HUDEP-2 (cell line): ENCODE measurements at regions not wholly inside any gene's neighbourhood (a gene's known extent, or its start where the extent isn't known, plus 50 kb on each side); places are given as distances from the start of the nearest gene placed in this dataset.
A peak's percentile ranks its signal among the peaks of the same experiment; 100 is the strongest.
"Not testable (repeated sequence)": the region's sequence is repeated elsewhere in the genome, so short reads cannot be mapped to it uniquely, and the experiment has no call there.

ENCODE experiments used
- DNase-seq, 76 experiments: peaks; one replicate each; lab custom pipeline; 2025; ENCODE audit not compliant: unreplicated experiment in 76 of 76; lab: John Stamatoyannopoulos, UW

- no peak for DNase-seq
Measured at GRCh38 chr3:17848102-17848501, 105.7 kb upstream of the TBC1D5 start.

- no peak for DNase-seq
Measured at GRCh38 chr3:17847156-17847555, 104.7 kb upstream of the TBC1D5 start.

GRCh38 chr3:17846466-17846865 is 104.0 kb upstream of the TBC1D5 start:
- DNase-seq: no peak

GRCh38 chr3:17845026-17845812 is 102.8 kb upstream of the TBC1D5 start:
- DNase-seq: no peak

- no peak for DNase-seq
Measured at GRCh38 chr3:17844236-17844635, 101.8 kb upstream of the TBC1D5 start.

- DNase-seq: peak in 58 of 76 experiments; percentile 1 to 76 (median 46)
Measured at GRCh38 chr3:17841190-17841828, 98.9 kb upstream of the TBC1D5 start.

- no peak for DNase-seq
Measured at GRCh38 chr3:17840651-17841050, 98.2 kb upstream of the TBC1D5 start.

- DNase-seq: no peak
Measured at GRCh38 chr3:17840126-17840525, 97.7 kb upstream of the TBC1D5 start.

GRCh38 chr3:17836919-17837318 is 94.5 kb upstream of the TBC1D5 start:
- no peak for DNase-seq

- DNase-seq: no peak
Measured at GRCh38 chr3:17836092-17836491, 93.7 kb upstream of the TBC1D5 start.

GRCh38 chr3:17833786-17834559 is 91.5 kb upstream of the TBC1D5 start:
- DNase-seq: no peak

GRCh38 chr3:17832016-17832415 is 89.6 kb upstream of the TBC1D5 start:
- DNase-seq: no peak

- no peak for DNase-seq
Measured at GRCh38 chr3:17831366-17831765, 88.9 kb upstream of the TBC1D5 start.

GRCh38 chr3:17830788-17831187 is 88.4 kb upstream of the TBC1D5 start:
- DNase-seq: no peak

- no peak for DNase-seq
Measured at GRCh38 chr3:17828388-17828787, 86.0 kb upstream of the TBC1D5 start.

GRCh38 chr3:17825298-17825697 is 82.9 kb upstream of the TBC1D5 start:
- no peak for DNase-seq

- DNase-seq: no peak
Measured at GRCh38 chr3:17823816-17824215, 81.4 kb upstream of the TBC1D5 start.

GRCh38 chr3:17823036-17823435 is 80.6 kb upstream of the TBC1D5 start:
- DNase-seq: no peak

GRCh38 chr3:17820704-17821103 is 78.3 kb upstream of the TBC1D5 start:
- DNase-seq: no peak

- DNase-seq: no peak
Measured at GRCh38 chr3:17820275-17820674, 77.8 kb upstream of the TBC1D5 start.

GRCh38 chr3:17817973-17818372 is 75.5 kb upstream of the TBC1D5 start:
- not testable (repeated sequence) for DNase-seq

GRCh38 chr3:17817545-17817944 is 75.1 kb upstream of the TBC1D5 start:
- DNase-seq: no peak
